ENCODE measurements at regions not wholly inside any gene's neighbourhood (a gene's known extent, or its start where the extent isn't known, plus 50 kb on each side); places are given as distances from the start of the nearest gene placed in this dataset.
"Not testable (repeated sequence)": the region's sequence is repeated elsewhere in the genome, so short reads cannot be mapped to it uniquely, and the experiment has no call there.

DNA sequence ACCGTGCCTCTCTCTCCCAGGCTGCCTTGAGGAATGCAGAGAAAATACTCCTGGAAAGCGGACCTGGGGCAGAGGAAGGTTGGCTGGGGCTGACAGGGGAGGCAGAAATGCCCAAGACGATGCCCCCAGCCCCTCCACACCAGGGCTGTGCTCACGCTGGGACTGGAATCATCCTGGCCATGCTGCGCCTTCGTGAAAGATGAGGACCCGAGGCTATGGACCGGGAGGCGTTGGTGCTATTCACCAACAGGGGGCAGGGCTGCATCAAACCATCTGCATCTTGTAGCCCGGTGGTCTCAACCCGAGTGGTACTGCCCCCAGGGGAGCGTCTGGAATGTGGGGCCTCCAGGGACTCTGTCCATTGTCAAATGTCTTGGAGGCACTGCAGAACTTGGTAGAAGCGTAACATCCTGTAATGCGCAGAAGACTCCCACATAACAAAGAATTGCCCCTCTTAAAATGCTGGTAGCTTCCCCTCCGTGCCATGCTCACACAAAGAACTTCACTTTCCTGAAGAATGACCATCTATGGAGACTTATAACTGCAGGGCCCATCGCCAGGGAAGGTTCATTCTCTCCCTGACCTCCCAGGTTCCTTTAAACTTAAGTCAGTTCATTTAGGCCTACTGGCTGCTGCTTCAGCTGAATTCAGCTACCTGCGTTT, 251.2 kb downstream of the RRAGC start:
- DNase-seq = peak; percentile 16

GRCh38 chr1:38607526-38607925, 252.0 kb downstream of the RRAGC start:
- DNase-seq = no peak

- DNase-seq = no peak
Measured at GRCh38 chr1:38605063-38605462, 254.5 kb downstream of the RRAGC start.

GRCh38 chr1:38603907-38604306, 255.7 kb downstream of the RRAGC start:
- no peak for DNase-seq

- no peak for DNase-seq
Measured at GRCh38 chr1:38600905-38601304, 258.7 kb downstream of the RRAGC start.

- no peak for DNase-seq
Measured at GRCh38 chr1:38600286-38600685, 259.3 kb downstream of the RRAGC start.

- DNase-seq = no peak
Measured at GRCh38 chr1:38598118-38598517, 261.5 kb downstream of the RRAGC start.

GRCh38 chr1:38589036-38589435, 270.5 kb downstream of the RRAGC start:
- DNase-seq = peak; percentile 3

DNA sequence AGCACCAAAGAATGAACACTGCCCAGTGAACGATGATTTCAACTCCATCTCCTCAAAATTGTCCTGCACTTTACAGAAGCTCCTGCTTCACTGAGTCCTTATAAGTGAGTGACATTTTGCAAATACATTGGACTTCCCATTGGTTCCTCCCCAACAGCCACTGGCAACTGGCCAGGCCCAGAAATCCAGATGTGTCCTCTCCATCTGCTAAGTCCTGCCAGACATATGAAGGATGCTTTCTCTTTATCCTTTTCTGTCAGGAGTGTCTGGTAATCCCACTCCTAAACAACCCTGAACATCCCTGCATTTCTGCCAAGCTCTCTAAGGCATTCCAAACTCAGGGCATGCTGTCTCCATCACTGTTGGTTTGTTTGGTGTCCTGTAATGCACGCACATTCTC, 271.8 kb downstream of the RRAGC start:
- DNase-seq = no peak

GRCh38 chr1:38586993-38587646, 272.5 kb downstream of the RRAGC start:
- DNase-seq = peak; percentile 8

GRCh38 chr1:38585971-38586370, 273.6 kb downstream of the RRAGC start:
- DNase-seq = no peak

DNA sequence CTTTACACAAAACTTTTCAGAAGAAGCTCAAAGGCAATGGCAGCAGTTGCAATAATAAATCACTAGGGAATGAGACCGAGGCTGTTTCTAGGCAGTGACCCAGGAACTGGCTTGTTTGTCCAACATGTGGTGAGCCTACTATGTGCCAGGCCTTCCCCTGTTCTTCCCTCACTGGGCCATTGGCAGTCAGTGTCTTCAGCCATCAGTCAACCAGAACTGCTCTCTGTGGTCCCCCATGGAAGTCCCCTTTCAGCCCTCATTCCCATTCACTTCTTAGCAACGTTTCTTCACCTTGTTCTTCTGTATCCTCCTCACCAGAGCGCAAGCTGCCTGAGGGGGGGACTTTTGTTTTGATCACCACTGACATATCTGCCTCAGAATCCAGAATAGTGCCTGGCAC, 274.1 kb downstream of the RRAGC start:
- no peak for DNase-seq

GRCh38 chr1:38584448-38585355, 274.9 kb downstream of the RRAGC start:
- DNase-seq = no peak

DNA sequence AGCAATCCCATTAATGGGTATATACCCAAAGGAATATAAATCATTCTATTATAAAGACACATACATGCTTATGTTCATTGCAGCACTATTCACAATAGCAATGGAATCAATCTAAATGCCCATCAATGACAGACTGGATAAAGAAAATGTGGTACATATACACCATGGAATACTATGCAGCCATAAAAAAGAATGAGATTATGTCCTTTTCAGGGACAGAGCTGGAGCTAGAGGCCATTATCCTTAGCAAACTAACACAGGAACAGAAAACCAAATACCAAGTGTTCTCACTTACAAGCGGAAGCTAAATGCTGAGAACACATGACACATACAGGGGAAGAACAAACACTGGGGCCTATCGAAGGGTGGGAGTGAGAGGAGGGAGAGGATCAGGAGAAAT, 276.3 kb downstream of the RRAGC start:
- DNase-seq = not testable (repeated sequence)

GRCh38 chr1:38581396-38581795, 278.2 kb downstream of the RRAGC start:
- no peak for DNase-seq

GRCh38 chr1:38580594-38580993, 279.0 kb downstream of the RRAGC start:
- DNase-seq = no peak

DNA sequence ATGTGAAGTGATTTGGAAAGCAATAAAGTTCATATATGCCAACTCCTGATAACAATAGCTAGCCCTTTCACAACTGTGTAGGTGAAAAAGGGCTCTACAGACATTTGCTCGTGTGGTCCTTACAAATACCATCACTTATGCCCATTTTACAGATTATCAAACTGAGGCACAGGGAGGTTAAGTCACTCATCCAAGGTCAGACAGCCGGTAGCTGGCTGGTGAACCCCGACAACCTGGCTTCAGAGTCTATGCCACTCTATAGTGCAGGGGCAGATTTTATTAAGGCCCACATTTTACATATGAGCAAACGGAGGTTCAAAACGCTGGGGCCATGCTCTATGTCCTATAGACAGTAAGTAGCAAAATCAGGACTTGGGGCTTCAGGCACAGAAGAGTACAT, 280.5 kb downstream of the RRAGC start:
- DNase-seq = no peak

GRCh38 chr1:38578271-38578951, 281.2 kb downstream of the RRAGC start:
- no peak for DNase-seq

DNA sequence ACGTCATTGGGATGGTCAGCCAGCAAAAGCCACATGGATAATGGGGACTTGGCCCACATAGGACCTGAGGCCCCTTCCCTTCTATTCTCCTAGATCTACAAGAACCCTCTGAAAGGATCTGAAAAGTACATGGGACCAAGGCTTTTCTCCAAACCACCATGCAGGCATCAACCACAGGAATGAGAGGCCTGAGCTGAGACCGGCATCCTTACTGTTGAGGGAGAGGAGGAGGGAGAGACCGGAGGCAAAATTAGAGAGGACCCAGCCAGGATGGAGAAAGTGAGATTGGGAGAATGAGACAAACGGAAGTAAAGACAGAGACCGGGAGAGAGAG, 281.7 kb downstream of the RRAGC start:
- DNase-seq = no peak

DNA sequence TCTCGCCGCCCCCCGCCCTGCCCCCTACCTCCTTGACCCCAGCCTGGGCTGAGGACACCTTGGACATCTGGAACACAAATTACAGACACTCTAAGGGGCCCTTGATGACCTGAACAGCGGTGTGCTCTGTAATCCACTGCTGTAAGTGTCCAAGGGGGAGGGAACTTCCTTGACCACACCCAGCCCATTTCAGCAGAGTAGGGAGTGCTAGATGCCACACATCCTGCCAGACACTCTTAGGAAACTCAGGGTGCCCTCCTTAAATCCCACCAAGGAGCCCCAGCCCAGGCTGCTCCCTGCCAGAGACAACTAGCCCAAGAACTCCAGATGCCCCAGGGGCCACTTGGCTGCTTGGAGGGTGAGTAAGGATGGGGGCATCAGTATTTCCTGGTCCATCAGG, 282.2 kb downstream of the RRAGC start:
- no peak for DNase-seq

DNA sequence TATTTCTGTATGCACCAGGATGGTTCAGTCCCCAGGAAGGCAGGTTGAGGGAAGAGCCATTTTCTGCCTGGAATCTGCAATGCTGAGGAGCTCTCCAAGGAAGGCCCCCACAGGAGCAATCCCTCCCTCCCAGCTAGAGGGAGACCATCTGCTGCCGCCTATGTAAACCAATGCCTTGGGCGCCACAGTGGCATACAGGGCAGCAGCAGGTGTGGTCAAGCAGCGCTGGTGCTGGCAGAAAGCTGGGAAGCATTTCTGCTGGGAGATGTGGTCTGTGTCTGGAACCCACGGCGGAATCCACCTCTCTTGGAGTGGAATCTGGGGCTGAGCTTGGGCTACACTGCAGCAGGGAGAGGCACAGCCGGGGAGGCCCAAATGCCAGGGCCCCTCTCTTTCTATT, 283.3 kb downstream of the RRAGC start:
- DNase-seq = no peak

DNA sequence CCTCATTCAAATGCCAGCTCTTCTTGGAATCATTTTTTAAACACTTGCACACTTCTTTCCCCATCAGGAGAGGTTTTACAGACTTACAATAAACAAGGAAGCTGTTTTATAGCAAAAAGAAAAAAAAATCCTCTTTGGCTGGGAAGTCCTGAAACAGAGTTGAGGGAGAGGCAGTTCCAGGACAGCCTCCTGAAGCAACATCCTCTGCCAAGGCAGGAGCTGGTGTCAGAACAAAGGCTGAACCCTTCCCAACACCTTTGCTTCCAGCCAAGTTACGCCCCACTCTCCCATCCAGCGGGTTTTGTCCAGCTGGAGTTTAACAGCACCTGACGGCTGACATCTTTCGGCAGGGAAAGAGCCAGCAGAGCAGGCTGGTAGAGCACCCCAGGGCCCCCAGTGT, 287.8 kb downstream of the RRAGC start:
- DNase-seq = no peak

GRCh38 chr1:38570657-38570975, 289.0 kb downstream of the RRAGC start:
- DNase-seq = no peak
